NCI-H1092 (cell line): ENCODE measurements at regions not wholly inside any gene's neighbourhood (a gene's known extent, or its start where the extent isn't known, plus 50 kb on each side); places are given as distances from the start of the nearest gene placed in this dataset.
"Not testable (repeated sequence)": the region's sequence is repeated elsewhere in the genome, so short reads cannot be mapped to it uniquely, and the experiment has no call there.

Source experiments
- DNase-seq: peaks from one replicate; lab custom pipeline; 2025; lab: John Stamatoyannopoulos, UW

- no peak for DNase-seq
Measured at GRCh38 chr1:184820218-184820750, 65.6 kb upstream of the EDEM3 start.

- no peak for DNase-seq
Measured at GRCh38 chr1:184818646-184819045, 64.0 kb upstream of the EDEM3 start.

- not testable (repeated sequence) for DNase-seq
Measured at GRCh38 chr1:184817003-184817402, 62.3 kb upstream of the EDEM3 start.

- no peak for DNase-seq
Measured at GRCh38 chr1:184813528-184814089, 59.0 kb upstream of the EDEM3 start.

- no peak for DNase-seq
Measured at GRCh38 chr1:184811439-184812111, 56.9 kb upstream of the EDEM3 start.

GRCh38 chr1:184810735-184811343 is 56.2 kb upstream of the EDEM3 start:
- DNase-seq = no peak

GRCh38 chr1:184806296-184806721 is 51.7 kb upstream of the EDEM3 start:
- no peak for DNase-seq

GRCh38 chr1:184805667-184806295 is 51.1 kb upstream of the EDEM3 start:
- DNase-seq = peak; percentile 67
